GM23338 (cell line): ENCODE measurements at regions not wholly inside any gene's neighbourhood (a gene's known extent, or its start where the extent isn't known, plus 50 kb on each side); places are given as distances from the start of the nearest gene placed in this dataset.

Experiments used
- EZH2phosphoT487 ChIP-seq: fragments of 200-600 bp; sonication (generic); IDR thresholded peaks from one replicate; pipeline ENCODE4 v1.8.1; 2018; ENCODE audit warnings: antibody characterized with exemption; ENCODE audit not compliant: unreplicated experiment
- JUNB ChIP-seq: IDR thresholded peaks from one replicate; pipeline ENCODE4 v1.6.1; 2016; ENCODE audit warnings: antibody characterized with exemption; ENCODE audit not compliant: unreplicated experiment
- TF ChIP-seq, protein P1 (sequence below), 2 experiments: fragments of 200-600 bp in 1 of 2; sonication (generic) in 1 of 2; conservative IDR thresholded peaks; 2 replicates each; pipeline versions ENCODE4 v1.5.1 to v1.6.1; 2016 to 2017; ENCODE audit warnings: antibody characterized with exemption in 2 of 2, low read depth in 2 of 2, mild to moderate bottlenecking in 2 of 2, moderate library complexity in 1 of 2

- TF ChIP-seq, protein P1, sequence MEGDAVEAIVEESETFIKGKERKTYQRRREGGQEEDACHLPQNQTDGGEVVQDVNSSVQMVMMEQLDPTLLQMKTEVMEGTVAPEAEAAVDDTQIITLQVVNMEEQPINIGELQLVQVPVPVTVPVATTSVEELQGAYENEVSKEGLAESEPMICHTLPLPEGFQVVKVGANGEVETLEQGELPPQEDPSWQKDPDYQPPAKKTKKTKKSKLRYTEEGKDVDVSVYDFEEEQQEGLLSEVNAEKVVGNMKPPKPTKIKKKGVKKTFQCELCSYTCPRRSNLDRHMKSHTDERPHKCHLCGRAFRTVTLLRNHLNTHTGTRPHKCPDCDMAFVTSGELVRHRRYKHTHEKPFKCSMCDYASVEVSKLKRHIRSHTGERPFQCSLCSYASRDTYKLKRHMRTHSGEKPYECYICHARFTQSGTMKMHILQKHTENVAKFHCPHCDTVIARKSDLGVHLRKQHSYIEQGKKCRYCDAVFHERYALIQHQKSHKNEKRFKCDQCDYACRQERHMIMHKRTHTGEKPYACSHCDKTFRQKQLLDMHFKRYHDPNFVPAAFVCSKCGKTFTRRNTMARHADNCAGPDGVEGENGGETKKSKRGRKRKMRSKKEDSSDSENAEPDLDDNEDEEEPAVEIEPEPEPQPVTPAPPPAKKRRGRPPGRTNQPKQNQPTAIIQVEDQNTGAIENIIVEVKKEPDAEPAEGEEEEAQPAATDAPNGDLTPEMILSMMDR (conservative IDR thresholded peaks at IDR 0.05; ENCODE audit: low read depth in 2 of 2): no peak
- TF ChIP-seq JUNB (no peak), EZH2phosphoT487 (no peak)
These were observed 111.3 kb downstream of the SCN11A start for GRCh38 chr3:38940394-38940793.
